ENCODE measurements at regions not wholly inside any gene's neighbourhood (a gene's known extent, or its start where the extent isn't known, plus 50 kb on each side); places are given as distances from the start of the nearest gene placed in this dataset.

DNA sequence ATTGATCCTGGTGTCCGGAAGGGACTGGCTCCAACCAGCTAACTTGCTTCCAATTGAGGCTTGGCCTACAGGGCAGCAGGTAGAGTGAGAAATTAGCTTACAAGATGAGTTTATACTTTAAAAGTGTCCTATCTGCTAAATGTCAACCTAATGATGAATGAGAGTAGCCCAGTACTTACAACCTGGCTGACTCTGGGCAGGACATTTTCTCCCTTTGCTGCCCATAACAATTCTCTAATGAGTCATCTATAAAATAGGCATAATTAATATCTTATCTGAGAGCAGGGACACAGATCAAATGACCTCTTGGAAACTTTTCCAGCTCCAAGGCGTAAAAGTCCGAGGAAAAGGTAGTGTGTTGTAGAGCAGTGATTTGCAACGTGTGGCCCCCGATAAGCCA is 398.4 kb upstream of the BOD1L1 start:
- no peak for DNase-seq (ENCODE audit: low read depth)

DNA sequence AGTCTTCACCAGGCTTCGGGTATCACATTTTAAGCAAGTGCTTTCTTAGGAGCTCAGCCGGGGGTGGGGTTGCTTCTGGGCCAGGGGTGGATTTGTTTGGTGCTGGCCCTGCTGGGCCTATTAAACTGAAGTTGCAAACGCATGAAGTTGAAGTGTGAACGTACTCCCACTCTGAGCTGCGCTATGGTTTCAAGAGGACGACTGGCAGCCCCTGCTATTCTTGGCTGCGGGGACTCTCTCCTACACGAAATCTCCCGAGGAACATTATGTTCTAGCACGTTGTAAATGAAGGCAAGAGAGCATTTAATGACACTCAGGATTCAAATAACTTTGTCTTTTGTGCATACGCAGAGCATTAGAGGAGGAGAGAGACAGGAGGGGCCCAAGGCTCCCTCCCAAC is 401.3 kb upstream of the BOD1L1 start:
- no peak for DNase-seq (ENCODE audit: low read depth)

DNA sequence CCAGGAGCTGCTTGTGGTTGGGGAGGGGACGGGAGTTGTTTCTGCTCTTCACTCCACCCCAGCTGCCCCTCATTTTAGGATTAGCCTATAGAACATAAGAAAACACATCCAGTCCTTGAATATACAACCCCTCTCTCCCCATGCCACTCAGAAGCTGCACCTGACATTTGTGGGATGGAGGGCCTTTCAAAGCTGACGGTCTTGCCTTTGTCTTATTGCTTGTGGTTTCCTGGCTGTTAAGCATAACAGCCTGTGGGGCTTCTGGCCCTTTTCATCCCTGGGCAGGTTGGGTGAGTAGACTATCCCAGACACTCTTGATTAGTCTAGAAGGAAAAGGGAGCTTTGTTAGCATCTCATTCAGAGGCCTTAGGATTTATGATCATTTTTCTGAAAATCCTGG is 407.6 kb upstream of the BOD1L1 start:
- DNase-seq (ENCODE audit: low read depth), result no peak

DNA sequence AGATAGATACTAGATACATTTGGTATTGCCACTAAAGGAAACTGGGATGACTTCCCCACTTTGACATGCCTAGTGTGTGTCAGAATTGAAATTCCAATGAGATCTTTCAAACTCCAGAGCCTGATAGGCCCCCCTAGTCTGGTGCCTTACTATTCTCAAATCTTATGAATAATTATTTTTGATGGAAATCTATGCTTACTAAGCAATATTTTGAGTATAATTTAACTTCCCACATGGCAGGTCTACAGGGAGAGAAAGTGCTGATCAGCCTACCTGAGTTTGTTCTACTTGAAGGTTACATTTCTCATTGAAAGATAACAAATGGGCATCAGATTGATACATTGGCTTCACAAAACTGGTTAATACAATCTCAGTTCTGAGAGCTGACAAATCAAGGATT is 415.7 kb upstream of the BOD1L1 start:
- no peak for DNase-seq (ENCODE audit: low read depth)

DNA sequence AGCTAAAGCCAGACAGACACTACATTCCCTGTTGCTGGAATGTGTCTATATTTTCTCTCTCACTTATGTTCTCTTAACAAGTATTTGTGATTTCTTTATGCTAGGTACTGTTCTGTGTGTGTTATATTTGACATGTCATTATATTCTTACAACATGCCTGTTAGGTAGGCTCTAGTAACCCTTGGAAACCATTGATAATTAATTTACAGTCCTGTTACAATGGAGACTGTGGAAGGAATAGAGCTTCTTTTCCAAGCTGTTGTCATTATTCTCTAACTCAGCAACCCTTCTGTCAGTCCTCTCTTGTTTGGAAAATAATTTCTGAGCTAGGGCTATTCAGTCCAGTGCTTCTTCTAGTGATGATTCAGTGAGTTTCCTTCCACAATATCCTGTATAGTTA is 419.1 kb upstream of the BOD1L1 start:
- no peak for DNase-seq (ENCODE audit: low read depth)

DNA sequence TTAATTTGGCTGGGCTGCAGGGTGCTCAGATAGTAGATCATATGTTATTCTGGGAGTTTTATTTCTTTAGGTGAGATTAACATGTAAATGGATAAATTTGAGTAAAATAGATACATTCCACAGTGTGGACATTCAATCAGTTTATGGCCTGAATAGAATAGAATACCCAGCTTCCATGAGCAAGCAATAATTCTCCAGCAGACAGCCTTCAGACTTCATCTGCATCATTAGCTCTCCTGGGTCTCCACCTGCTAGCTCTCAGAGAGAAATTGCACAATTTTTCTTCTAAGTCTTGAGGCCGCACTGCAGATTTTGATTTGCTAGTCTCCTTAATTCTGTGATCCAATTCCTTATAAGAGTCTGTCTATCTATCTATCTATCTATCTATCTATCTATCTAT is 420.3 kb upstream of the BOD1L1 start:
- DNase-seq (ENCODE audit: low read depth), result no peak

DNA sequence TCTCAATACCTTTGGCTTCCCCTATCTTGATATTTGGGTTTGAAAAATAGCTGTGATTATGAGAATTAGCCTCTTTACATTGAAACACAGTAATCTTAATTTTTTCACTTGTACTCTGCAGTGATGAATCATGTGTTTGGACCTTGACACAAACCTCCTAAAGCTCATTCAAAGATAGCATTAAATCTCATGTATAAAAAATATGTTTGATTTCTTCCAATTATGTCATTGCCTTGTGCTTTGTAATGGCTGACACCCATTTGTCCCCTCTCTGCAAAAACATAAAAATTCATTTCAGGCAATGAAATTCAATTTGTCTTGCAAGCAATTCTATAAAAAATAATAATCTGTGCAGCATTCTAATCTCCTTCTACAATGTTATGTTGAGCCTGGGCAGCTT is 422.4 kb upstream of the BOD1L1 start:
- no peak for DNase-seq (ENCODE audit: low read depth)

DNA sequence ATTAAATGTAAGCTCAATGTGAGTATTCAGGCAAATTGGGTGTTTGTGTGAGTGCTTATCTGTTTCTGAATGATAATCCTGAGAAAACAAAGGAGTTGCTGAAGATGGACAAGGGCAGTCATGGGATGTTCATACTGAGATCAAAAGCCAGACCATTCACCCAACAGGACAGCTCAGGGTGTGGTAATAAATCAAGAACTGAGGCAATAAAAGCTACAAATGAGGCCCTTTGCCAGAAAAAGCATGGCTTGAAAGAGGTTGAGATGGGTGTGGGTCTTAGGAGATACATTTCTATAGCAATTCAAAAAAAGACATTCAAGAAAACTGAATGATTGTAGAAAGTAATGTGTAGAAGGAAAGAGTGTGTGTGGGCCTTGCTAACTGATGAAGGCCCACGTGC is 425.8 kb upstream of the BOD1L1 start:
- DNase-seq (ENCODE audit: low read depth), result no peak

DNA sequence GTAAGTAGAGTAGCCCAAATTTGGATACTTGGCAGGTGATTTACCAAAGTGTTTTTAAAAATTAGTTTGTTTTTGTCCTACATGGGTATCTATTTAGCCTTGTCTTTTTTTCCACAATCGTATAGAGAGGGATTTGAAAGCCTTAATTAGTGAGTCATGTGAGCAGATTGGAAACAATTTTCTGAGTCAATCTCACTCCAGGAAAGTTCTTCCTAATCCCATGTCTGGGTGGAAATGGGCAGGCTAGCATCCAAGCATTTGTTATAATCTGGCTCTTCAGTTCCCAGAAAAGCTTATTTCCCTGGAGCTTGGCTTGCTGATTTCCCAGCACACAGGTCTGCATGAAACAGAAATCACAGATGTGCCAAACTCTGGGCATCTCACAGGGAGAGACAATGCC is 426.9 kb upstream of the BOD1L1 start:
- DNase-seq (ENCODE audit: low read depth), result no peak

DNA sequence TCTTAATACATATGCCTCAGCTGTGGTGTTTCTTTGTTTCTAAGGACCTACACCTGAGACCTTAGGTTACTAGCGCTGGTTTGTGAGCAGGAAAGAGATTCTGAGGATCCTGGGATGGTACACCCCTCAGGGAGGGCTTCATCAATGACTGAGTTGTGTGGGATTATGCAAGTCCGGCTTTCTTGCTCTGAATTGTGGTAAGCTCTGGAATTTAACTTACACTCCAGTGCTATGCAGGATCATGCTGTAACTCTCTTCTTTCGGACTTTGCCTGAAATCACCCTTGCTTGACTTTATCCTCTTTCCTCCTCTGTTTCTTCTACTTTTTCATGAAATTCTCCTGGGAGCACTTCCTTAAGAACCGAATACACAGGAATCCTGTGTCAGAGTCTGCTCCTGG is 431.5 kb upstream of the BOD1L1 start:
- DNase-seq (ENCODE audit: low read depth), result no peak

DNA sequence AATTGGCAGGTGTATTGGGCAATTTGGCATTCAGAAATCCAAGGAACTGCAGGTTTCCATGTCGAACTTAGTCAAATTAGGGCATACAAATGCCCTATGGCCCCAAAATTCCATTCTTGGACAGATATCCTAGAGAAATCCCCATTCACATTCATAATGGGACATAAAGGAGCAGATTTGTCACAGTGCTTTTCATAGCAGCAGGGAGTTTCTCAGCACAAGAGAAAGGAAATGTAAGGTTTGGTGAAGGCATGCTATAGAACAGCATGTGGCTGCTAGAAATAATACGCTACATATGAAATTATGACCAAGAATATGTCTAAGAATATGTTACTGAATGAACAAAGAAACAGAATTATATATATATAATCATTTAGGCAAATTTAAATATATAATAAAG is 437.5 kb upstream of the BOD1L1 start:
- DNase-seq (ENCODE audit: low read depth), result no peak

DNA sequence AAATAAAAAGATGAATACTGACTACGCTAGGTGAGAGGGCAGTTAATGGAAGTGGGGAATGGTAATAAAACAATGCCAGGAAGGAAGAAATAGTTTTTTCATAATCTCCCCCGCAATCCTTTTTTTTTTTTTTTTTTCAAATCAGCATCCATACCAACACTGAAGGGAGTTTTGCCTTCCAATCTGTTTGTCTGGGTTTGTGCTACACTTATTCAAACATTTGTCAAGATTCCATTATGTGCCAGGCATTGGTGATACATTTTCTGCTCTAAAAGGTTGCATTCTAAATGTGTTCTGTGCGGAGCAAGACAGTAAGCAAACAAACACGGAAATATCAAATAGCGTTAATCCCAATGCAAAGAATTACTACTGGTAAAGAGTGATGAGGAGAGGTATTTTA is 437.9 kb upstream of the BOD1L1 start:
- no peak for DNase-seq (ENCODE audit: low read depth)

DNA sequence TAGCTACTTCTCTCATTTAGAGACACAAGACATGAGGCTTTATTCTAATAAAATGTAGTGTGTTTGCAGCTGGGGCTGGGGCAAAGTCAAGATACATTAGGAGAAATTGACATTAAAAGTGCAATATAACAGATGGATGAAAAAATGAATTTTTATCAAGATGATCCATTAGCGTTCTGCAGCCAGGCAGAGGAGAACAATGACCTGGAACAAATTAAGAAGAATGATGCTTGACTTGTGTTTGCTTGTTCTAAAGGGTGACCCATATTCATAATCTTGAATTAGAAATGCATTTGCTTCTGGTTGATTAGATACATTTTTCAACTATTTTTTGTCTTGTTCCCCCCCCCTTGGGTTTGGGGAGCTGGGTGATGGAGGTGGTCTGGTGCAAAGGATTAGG is 439.5 kb upstream of the BOD1L1 start:
- no peak for DNase-seq (ENCODE audit: low read depth)

DNA sequence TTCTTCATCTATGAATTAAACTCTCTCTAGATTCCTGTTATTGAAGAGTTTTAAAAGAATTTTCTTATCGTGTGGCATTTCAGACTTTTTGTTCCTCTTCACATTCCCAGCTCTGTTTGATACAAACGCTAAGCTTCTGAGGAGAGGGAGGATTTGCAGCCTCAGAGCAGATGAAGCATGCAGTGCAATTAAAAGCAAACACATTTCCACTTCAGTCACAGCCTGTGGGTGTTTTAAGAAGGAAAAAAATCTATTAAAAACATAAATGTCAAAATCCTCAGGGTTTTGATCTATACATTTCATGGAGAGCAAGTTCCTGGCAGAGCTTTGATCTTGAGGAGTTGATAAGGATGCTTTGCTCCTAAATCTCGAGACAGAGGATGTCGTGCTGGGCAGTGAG is 442.4 kb upstream of the BOD1L1 start:
- no peak for DNase-seq (ENCODE audit: low read depth)

DNA sequence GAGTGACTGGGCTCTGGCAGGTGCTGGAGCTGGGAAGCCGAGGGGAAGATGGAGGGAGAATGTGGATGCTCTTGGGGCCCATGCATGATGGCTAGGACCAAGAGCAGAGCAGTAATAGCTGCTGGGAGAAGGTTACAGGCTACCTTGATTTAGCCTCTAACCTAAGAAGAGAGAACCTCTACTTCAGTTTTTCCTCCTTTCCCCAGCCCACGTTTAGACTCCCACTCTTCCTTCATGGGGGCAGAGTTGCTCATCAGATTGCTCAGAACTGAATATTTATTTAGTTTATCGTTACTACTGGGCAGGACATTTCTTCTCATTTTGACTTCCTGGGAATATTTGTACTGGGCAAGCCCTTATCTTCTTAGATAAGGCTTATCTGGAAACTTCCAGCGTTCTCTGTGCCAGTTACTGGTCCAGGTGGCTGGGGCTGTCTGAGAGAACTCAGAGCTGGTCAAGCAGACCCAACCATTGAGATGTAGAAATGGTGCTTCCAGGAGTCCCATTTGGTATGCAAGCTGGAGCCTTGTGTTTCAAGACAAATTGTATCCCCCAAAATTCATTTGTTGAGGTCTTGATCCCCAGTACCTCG is 442.9 kb upstream of the BOD1L1 start:
- no peak for DNase-seq (ENCODE audit: low read depth)

DNA sequence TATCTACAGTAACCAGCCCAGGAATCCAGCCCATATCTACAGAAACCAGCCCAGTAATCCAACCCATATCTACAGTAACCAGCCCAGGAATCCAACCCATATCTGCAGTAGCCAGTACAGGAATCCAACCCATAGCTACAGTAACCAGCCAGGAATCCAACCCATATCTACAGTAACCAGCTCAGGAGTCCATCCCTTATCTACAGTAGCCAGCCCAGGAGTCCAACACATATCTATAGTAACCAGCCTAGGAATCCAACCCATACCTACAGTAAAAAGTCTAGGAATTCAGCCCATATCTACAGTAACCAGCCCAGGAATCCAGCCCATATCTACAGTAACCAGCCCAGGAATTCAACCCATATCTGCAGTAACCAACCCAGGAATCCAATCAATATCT is 445.0 kb upstream of the BOD1L1 start:
- no peak for DNase-seq (ENCODE audit: low read depth)

DNA sequence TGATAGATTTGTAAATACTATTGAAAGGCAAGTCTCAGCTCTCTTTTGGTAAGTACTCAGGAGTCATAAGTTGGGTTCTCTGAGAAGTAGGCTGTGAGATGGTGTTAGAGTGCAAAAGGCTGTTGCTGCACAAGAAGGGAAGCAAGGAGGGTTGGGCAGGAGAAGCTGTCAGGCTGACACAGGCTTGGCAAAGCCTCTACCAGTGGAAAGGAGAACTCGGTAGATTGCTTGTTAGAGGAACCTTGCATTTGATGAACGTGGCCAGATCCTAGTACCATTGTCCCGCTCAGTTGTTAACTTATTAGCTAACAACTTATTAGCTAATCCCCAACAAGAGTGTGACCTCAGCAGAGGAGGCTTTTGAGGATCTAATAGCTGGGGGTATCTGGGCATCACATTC is 449.3 kb upstream of the BOD1L1 start:
- DNase-seq (ENCODE audit: low read depth), result no peak

DNA sequence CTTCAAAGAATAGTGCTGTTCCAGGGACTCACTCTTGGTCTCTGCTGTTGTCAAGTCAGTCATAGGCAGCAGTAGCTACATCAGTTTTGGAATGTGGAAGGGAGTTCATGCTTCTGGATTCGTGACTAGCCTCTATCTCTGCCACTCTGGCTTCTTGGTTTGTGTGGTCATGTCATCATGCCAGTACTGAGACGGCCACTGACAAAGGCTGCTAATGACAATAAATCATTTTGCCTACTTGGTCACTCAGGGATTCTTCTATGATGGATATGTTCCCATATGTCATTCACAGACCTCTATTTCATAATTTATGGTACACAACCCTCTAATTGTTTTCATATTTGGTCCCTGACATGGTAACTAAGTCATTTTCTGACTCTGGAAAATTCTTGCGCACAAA is 450.8 kb upstream of the BOD1L1 start:
- peak; percentile 79 for DNase-seq (ENCODE audit: low read depth)

DNA sequence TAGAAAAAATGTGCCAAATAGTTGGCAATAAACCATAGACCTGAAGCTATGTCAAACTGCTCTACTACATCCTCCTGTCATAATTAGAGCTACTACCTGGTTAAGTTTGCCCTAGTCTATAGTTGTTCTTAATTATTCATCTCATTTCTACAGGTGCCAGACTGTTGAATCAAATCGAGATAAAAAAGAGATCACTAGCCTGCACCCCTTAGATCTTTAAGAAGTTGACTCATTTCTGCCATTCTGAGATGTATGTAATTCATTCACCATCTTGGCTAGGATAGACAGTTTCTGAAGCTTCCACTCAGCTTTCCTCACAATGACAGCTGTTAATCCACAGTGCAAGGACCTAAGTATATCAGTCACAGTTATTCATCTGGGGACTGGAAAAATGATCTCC is 452.1 kb upstream of the BOD1L1 start:
- DNase-seq (ENCODE audit: low read depth), result no peak

DNA sequence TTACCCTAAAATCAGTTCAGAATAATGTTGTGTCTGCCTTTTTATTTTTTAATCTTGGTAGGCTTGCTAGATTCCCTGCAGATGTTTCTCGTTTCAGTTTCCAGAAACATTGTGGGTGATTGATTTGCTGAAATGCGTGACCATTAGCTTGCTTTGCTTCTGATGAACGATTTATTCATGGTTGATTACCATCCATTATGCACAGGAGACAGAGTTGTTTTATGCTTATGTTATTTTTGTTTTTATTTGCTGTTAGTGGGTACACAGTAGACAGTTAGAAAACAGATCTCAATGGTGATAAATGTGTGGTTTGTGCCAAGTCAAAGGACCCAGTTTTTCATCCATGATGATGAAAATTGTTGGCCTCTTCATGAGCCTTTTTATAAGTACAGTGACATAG is 455.6 kb upstream of the BOD1L1 start:
- no peak for DNase-seq (ENCODE audit: low read depth)

DNA sequence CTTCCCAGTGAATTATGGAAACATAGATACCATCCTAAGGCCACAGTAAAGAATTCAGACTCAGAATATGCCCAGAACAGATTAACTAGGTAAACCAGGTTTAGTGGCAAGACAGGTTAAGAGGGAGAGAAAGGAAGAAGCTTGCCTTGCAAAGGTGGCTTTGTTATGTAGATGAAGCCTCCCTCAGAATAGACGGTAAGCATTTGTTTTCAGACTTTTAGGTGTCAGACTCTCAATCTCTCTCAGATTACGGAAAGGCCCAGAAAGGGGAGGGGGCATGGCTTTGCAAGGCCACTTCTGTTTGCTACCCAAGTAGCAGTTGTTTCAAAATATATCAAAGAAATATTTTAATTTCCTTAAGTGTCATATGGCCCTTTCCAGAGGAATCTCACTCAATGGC is 457.1 kb upstream of the BOD1L1 start:
- no peak for DNase-seq (ENCODE audit: low read depth)

DNA sequence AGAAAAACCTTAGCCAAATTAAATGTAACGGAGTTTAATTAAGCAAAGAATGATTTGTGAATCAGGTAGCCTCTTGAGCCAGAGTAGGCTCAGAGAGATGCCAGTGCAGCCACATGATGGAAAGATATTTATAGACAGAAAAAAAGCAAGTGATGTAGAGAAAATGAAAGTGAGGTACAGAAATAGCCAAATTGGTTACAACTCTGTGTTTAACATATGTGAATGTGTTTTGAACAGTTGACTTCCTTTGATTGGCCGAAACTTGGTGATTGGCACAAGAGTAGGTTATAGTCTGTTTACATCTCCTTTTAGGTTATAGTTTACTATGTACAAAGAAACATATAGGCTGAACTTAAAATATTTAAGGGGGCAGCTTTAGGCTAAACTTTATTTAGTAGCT is 459.9 kb upstream of the BOD1L1 start:
- DNase-seq (ENCODE audit: low read depth), result no peak

DNA sequence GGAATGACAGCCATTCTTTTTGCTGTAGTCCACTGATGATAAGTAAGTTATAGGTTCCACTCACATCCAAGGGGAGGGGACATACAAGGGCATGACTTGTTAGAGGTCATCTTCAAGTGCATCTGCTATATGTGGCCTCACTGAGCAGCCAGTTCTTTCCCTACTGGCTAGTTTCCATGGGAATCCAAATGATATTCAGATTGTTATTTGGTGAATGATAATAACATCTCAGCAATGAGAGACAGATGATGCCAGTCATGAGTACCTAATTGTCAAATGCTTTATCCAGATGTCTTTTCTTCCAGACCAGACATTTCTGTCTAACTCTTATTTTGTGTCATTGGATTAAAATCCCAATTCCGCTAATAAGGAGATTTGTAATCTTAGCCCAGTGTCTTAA is 460.4 kb upstream of the BOD1L1 start:
- no peak for DNase-seq (ENCODE audit: low read depth)

DNA sequence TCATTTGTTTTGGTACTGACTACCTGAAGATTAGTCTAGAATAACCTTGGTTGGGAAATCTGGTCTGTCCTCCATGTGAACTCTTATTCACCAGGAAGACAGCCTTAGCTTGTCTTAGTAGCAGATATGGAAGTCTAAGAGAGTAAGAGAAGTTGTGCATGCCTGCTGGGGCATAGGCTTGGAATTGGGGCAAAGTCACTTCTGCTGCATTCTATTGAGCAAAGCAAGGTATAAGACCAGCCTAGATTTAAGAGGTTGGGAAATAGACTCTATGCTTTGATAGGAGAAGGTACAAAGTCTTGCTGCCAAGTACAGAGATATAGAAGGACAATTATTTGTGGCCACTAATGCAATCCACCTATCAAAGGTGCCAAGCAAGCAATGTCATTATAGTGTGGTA is 464.0 kb upstream of the BOD1L1 start:
- no peak for DNase-seq (ENCODE audit: low read depth)
